Tibial nerve (tissue), 4 donors: ENCODE measurements at regions not wholly inside any gene's neighbourhood (a gene's known extent, or its start where the extent isn't known, plus 50 kb on each side); places are given as distances from the start of the nearest gene placed in this dataset.

Source experiments
- CTCF ChIP-seq, 5 experiments: fragments of 200-600 bp in 3 of 5; fragments of 450-650 bp in 2 of 5; sonication (generic) in 3 of 5; IDR thresholded peaks; one replicate each; pipeline ENCODE4 v1.5.1; 2016 to 2019; ENCODE audit warnings: antibody characterized with exemption in 5 of 5, mild to moderate bottlenecking in 3 of 5, moderate library complexity in 2 of 5
- EP300 ChIP-seq, 2 donors: sonication (generic); formaldehyde crosslinking; IDR thresholded peaks; one replicate each; pipeline ENCODE4 v1.6.1; 2017; ENCODE audit warnings: antibody characterized with exemption in 2 of 2, mild to moderate bottlenecking in 1 of 2

GRCh38 chr12:128164533-128164932 lies 102.4 kb upstream of the TMEM132C start:
- no peak for TF ChIP-seq EP300 (IDR thresholded peaks at IDR 0.05)
- no peak for TF ChIP-seq CTCF (IDR thresholded peaks at IDR 0.05)
